Tongue (tissue), 1 donor: ENCODE measurements at regions not wholly inside any gene's neighbourhood (a gene's known extent, or its start where the extent isn't known, plus 50 kb on each side); places are given as distances from the start of the nearest gene placed in this dataset.

Experiments used
- DNase-seq: peaks from one replicate; pipeline ENCODE4 v3.0.0-alpha.2; 2015

DNA sequence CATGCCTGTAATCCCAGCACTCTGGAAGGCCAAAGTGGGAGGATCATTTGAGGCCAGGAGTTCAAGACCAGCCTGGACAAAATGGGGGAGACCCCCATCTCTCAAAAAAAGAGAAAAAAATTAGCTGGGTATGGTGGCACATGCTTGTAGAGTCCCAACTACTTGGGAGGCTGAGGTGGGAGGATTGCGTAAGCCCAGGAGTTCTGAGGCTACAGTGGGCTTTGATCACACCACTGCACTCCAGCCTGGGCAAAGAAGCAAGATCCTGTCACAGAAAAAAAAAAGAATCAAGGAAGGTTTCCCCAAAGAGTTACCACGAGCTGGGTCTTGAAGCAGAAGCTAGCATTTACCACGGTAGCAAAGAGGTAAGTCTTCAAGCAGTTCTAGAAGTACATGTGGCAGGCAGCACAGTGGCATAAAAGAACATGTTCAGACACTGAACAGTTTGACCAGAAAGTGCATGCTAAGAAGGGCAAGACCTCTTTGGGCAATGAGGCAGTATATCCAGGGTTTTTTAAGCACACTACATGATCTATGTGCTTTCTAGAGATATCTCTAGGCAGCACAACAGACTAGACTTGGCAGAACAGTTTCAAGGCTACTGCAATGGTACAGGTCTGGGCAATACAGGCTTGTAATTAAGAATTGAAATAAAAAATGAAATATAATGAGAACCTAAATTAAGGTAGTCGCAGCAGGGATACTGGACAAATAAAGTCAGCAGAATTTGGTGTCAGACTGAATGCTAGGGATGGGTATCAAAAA, 418.5 kb downstream of the SHQ1 start:
- DNase-seq = no peak

DNA sequence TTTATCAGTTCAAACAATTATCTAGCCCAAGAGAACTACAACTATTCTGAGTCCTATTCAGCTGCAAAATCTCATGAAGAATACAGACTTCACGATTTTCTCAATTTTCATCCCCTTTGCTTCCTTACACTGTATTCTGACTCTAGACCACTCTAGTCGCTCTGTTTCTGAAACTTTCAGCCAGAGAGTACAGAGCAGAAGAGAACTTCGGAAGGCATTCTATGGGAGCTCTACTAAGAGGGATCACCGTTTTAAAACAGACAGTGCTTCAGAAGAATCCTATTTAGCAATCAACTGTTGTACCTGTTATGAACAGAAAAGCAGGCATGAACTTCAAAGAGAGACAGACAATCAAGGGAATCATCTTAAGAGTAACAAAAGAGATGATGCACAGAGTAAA, 419.4 kb downstream of the SHQ1 start:
- no peak for DNase-seq

DNA sequence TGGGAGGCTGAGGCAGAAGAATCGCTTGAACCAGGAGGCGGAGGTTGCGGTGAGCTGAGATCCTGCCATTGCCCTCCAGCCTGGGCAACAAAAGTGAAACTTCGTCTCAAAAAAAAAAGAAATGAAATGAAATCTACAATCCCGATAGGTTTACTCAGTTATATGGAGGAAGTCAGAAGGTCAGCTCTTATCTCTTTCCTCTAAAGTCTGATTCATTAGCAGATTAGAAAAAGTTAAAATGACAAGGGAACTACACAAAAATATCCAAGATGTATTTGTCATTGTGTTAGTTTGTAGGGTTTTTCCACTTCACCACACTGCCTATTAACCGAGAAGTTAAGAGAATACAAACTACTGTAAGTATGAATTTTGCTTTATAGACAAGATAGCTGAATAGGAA, 420.6 kb downstream of the SHQ1 start:
- no peak for DNase-seq

DNA sequence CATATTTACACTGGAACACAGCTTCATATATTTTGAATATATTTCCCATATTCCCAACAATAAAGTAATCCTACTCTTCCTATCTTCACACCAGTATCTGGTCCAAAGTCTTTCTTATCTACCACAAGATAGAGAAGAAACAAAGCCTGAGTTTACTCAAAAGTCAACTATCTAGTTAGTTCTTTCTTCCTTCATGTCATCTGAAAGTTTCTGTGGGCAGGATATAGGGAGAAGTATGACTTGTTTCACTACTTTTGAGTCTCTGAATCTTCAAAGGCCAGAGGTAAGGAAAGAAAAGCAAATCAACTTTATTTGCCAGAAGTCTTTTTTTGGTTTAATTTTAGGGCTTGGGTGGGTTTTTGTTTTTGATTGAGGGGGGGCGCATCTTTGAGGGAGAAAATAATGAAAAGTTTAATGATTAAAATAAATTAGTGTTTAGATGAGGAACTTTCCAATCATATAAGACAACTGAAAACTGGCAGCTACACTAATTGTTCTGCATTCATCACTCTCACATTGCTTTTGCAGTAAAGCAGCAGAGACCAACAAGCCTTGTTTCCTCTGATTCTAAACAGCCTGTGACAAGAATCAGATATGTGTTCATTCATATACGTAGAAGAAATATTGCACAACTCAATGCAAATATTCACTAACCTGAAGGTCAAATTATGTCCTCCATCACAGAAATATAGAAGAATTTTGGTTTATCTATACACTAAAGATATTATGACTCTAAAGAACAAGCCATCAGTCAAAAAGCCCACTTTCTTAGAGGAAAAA, 421.4 kb downstream of the SHQ1 start:
- DNase-seq = no peak

DNA sequence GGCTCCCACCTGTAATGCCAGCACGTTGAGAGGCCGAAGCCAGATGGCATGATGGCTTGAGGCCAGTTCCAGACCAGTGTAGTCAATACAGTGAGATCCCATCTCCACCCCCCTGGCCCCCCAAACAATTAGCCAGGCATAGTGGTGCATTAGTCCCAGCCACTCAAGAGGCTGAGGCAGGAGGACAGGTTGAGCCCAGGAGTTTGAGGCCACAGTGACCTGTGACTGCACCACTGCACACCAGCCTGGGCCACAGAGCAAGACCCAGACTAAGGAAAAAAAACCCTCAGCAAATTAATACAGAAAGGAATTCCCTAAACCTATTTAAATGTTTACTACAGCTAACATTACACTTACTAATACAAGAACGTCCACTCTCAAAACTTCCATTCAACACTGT, 424.6 kb downstream of the SHQ1 start:
- DNase-seq = no peak

DNA sequence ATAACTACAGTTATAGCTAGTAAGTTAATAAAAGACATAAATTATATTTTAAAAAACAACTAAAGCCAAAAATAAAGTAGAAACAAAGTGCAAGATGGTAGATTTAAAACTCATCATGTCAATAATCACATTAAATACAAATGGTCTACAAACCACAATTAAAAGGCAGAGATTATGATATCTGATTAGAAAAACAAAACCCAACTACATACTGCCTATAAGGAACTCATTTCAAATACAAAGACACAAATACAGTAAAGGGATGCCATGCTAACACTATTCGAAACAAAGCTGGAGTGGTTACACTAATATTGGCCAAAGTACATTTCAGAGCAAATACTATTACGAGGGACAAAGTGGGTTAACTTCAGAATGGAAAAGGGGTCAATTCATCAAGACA, 426.5 kb downstream of the SHQ1 start:
- no peak for DNase-seq

DNA sequence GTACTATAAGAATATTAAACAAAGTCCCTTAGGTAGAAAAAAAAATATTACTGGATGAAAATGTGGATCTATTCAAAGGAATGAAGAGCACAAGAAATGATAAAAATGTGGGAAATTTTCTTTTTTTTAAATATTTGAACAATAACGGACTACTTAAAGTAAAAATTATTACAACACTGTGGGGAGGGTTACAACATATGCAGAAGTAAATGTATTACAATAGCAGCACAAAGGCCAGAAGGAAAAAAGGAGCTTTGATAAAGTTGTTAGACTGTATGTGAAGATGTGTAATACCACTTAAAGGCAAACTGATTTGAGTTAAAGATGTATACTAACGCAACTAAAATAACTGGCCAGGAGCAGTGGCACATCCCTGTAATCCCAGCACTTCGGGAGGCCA, 427.1 kb downstream of the SHQ1 start:
- no peak for DNase-seq

DNA sequence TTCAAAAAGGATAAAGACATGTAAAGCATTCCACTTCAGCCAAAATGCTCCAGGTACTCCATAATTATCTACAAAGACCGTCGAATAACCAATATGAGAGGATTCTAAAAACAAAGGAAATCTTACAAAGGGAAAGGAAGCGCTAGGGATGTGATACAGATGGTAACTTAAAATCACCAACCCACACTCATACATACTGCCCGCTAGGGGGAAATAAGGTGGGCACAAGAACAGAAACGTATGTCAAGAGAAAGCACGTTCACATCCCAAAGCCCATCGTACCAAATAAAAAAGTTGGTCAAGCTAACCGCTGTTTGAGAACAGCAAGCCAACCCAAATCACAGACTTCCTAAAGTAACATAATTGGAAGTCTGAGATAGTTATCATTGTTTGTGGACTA, 429.4 kb downstream of the SHQ1 start:
- DNase-seq = no peak

DNA sequence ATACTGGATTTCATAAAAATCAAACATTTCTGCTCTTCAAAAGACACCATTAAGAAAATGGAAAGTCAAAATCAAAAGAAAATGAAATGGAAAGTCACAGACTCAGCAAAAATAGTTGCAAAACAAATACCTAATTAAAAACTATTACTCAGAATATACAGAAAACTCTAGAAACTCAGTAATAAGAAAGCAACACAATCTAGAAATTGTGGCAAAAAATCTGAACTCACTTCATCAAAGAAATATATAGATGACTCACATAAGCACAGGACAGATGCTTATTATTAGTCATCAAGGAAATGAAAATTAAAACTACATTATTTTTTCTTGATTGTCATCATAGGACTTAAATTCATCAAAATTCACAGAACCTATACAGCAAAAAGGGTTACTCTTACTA, 430.0 kb downstream of the SHQ1 start:
- no peak for DNase-seq

DNA sequence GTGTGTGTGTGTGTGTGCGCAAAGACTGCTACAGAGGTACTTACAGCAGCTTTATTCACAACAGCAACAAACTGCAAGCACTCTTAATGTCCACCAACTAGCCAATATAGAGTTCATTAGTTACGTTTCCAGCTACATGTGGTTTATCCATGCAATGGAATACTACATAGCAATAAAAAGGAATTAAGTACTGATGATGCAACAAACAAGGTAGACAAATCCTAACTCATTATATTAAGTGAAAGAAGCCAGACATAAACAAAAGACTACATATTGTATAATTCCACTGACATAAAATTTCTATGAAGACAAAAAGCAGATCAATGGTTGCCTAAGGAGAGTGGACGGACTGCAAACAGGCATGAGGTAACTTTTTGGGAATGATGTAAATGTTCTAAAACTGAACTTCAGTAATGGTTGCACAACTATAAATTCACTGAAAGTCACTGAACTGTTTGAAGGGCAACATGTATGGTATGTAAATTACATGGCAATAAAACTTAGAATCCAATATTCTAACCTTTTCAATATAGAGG, 433.7 kb downstream of the SHQ1 start:
- no peak for DNase-seq

DNA sequence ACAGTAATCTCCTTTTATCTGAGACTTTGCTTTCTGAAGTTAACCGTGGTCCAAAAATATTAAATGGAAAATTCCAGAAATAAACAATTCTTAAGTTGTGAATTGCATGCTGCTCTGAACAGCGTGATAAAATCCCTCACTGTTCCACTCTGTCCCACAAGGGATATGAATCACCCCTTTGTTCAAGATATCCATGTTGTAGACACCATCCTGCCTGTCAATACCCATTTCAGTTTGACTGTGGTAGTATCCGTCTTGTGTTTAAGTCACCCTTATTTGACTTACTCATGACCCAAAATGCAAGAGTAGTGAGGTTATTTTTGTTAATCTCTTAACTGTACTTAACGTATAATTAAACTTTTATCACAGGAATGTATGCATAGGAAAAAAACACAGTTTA, 435.0 kb downstream of the SHQ1 start:
- DNase-seq = no peak

DNA sequence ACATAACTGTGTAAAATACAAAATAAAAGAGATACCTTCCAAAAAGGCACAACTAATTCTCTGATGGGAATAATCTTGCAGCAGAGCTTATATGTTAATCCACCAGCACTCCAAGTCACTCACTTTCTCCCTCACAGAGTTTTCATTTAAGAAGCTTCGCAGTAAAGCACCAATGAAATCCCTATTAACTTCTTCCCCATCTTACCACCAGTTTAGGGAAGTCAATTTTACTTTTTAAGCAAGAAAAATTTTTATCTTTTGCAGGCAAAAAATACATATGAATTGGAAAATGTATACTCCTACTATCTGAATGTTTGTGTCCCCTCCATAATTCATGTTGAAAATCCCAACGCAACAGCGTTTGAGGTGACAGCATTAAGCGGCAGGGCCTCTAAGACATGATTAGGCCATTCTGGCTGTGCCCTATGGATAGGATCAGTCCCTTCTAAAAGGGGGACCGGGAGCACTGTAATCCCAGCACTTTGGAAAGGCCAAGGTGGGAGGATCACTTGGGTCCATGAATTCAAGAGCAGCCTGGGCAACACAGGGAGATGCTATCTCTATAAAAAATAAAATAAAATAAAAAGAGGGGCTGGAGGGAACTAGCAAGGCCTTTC, 435.8 kb downstream of the SHQ1 start:
- no peak for DNase-seq

DNA sequence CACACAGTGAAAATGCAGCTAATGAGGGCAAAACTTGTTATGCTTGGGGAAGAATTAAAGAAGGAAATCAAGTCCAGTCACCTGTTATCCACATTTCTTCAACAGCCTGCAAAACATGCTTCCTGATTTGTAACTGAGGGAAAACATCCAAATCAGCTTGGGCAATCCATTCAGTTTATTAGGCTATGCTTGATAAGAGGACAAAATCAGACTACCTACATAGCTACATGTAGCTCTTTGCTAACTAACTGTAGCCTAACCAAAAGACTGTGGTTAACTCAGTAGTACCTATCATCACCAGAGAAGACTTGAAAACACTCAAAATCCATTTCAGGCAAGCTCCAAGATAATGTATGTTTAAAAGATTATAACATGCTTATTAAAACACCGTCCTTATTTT, 436.4 kb downstream of the SHQ1 start:
- DNase-seq = no peak

DNA sequence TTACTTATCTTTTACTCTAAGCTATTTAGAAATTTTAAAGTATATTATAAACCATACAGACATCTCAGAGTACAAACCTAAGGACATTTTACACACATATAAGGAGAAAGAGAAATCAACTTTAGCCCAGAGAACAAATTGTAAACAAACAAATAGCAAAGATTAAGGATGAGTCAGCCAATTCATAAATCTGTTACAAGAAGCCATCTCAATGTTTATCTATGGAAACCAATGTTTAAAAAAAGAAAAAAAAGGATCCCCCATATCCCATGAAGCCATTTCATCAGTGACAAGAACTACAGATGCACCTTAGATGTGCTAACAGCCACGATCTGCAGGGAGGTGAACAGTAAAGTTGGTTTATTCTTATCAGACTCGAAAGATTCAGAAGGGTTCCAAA, 437.1 kb downstream of the SHQ1 start:
- no peak for DNase-seq

DNA sequence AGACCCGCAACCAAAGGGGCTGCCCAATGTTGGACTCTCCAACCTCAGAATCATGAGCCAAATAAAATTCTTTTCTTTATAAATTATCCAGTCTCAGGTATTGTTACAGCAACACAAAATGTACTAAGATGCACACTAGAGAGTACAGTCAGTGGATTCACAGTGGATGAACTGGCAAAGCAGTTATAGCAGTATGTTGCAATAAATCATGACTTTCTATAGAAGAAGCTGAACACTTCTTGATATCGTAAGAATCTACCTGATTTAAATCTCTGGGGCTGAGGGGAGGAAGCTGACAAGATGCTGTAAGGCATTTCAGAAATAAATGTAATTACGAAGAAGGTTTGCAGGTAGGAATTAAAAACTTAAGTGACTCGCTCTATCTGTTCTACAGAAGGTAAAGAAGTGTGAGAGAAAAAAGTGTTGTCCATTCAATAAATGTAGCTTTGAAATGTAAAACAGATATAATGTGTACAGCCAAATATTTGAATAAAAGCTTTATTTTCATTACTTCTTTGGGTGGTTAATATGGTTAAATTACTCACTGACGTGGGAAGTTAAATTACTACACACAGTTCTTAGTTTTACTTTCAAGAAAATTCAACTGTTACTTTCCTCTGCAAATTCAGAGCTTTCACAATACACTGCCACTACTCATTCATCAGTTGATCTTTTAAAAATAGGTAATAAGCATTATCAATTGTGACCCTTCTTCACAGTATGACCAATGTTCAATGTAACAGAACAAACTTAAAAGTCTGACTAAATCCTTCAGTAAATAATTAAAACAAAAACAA, 439.1 kb downstream of the SHQ1 start:
- DNase-seq = no peak

DNA sequence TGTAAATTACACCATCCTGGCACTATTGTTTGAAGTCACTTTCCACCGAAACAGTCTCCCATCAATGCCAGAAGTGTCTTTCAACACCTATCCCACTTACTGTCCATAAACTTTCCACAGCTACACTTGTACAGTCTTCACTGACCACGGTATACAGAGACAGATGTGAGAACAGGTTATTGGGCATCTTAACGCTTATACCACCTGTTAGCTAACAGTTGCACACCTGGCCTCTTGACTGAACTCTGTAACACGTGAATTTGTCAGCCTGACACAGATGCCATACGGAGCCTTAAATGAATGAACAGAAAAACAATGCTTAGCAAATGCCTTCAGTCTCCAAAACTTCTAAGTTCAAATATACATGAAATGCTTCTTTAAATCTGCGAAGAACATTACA, 440.5 kb downstream of the SHQ1 start:
- no peak for DNase-seq

DNA sequence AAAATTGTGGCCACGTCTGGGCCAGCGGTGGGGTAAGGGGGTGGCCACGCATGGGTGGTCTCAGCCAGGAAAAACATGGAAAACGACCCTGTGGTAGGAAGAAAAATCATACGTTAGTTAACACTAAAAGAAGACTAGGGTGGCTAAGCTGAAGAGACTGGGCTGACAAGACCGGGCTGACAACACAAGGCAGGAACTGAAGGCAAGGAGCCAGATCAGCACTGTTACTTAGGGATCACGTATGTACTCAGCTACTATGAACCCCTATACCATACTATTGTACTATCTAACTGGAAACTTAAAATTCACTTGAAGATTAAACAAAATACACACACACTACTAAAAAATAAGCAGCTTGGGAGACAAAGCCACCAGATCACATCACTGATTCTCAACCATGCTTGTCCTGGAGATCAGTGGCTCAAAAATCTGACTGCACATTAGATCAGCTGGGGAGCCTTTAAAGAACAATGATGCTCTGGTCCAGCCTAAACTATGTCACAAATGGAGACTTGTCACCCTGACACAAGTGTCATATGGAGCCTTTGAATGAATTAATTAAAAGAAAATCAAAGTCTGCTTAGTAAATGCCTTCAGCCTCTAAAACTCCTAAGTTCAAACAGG, 442.2 kb downstream of the SHQ1 start:
- no peak for DNase-seq

DNA sequence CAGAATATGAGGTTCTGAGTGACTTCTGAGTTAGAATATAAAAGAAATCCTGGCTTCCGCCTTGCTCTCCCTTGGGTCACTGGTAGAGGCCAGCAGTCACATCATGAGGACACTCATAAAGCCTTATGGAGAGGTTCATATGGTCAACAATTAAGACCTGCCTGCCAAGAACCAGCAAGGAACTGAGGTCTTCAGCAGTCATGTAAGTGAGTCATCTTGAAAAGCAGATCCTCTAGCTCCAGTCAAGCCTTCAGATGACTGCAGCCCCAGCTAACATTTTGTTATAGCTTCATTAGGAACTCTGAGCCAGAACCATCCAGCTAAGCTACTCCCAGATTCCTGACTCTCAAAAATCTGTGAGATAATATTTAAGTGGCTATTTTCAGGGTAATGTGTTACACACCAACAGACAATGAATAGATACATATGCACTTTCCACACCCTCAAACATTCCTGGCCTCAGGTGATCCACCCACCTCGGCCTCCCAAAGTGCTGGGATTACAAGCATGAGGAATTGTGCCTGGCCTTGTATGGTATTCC, 447.2 kb downstream of the SHQ1 start:
- DNase-seq = no peak

DNA sequence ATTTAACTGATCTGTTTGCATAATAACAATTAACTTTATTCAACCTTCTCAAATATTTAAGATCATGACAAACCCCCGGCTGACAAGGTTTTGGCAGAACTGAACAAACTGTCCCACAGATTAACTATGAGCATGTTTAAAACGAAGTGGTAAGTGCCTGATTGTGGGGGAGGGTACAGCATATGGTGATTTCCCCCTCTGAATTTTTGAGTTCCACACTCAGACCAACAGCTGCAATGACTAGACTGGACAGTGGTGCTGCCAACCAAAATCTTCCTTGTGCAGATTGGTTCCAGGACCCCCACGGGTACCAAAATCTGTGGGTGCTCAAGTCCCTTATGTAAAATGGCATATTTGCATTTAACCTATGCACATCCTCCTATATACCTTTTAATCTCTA, 449.5 kb downstream of the SHQ1 start:
- DNase-seq = no peak

DNA sequence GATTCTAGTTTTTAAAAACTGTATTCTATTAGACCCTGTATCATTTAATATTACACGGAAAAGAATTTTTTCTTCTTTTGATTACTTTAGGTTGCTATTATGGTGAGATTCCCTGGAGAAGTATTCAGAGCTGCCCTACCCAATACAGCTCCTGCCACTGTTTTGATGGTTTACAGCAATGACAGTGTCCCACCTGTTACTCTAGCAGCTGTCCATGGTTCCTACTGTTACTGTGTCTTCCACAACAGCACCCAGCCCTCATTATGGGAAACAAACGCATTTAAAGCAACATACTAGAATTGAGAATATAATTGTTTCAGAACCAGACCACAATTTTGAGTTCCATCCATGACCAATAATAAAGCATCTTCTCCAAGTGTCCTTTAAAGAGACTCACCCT, 450.7 kb downstream of the SHQ1 start:
- peak; percentile 81 for DNase-seq

DNA sequence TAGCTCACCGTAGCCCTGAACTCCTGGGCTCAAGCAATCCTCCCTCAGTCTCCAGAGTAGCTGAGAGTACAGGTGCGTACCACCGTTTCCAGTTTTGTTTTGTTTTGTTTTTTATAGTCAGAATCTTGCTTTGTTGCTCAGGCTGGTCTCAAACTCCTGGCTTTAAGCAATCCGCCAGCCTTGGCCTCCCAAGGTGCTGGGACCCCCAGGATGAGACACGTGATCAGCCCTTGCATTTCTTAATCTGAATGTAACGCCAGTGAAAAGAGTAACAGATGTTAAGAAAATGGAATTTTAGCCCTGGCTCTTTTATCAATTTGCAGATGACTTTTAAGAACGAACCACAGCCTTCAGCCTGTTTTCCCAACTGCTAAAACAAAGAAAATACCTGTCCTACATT, 451.3 kb downstream of the SHQ1 start:
- no peak for DNase-seq
